Activated CD4-positive, alpha-beta memory T cell treated with anti-CD3 and anti-CD28 coated beads for 36 hours (primary cell): ENCODE measurements at regions not wholly inside any gene's neighbourhood (a gene's known extent, or its start where the extent isn't known, plus 50 kb on each side); places are given as distances from the start of the nearest gene placed in this dataset.

Experiments
- CTCF ChIA-PET: fragments of 350-600 bp; sonication (Branson Sonifier 250); formaldehyde crosslinking; loops from one replicate; lab custom pipeline; 2021; ENCODE audit warnings: antibody characterized with exemption, inconsistent platforms; lab: Charles Lee
- POLR2A ChIA-PET: fragments of 350-600 bp; sonication (Branson Sonifier 250); formaldehyde crosslinking; loops from one replicate; lab custom pipeline; 2021; ENCODE audit warnings: antibody characterized with exemption; lab: Charles Lee
- DNase-seq: peaks from one replicate; pipeline ENCODE4 v3.0.0-alpha.2; 2020
- H3K27ac Mint-ChIP-seq: one replicate; pipeline ENCODE4 v1.8.0; 2021; ENCODE audit warnings: mixed read lengths
- H3K27me3 Mint-ChIP-seq: one replicate; pipeline ENCODE4 v1.8.0; 2021; ENCODE audit warnings: mixed read lengths
- H3K36me3 Mint-ChIP-seq: one replicate; pipeline ENCODE4 v1.8.0; 2021; ENCODE audit warnings: mixed read lengths
- H3K4me1 Mint-ChIP-seq: one replicate; pipeline ENCODE4 v1.8.0; 2021; ENCODE audit warnings: low read depth, mixed read lengths
- H3K4me3 Mint-ChIP-seq: one replicate; pipeline ENCODE4 v1.8.0; 2021; ENCODE audit warnings: mild to moderate bottlenecking, mixed read lengths
- H3K9me3 Mint-ChIP-seq: one replicate; pipeline ENCODE4 v1.8.0; 2021; ENCODE audit warnings: mixed read lengths
- intact Hi-C: fragments of 100-400 bp; cut with micrococcal nuclease; formaldehyde crosslinking; loops from one replicate; pipeline ENCODE4 v1.15.1; 2023

- H3K36me3 Mint-ChIP-seq, result no peaks in the 10 kb centered on the region
- ChIA-PET CTCF (no interaction called here), POLR2A (no interaction called here)
- intact Hi-C loops, result no loop called here
- no peak overlapping the region for H3K27ac Mint-ChIP-seq
- no peaks in the 10 kb centered on the region for H3K4me1 Mint-ChIP-seq
- no peaks in the 10 kb centered on the region for H3K27me3 Mint-ChIP-seq
- no peak for DNase-seq
- H3K9me3 Mint-ChIP-seq, result peaks cover 11% of the 10 kb centered on the region
- H3K4me3 Mint-ChIP-seq, result no peak overlapping the region
Measured at GRCh38 chr20:11430652-11431051, 487.0 kb upstream of the BTBD3 start.

GRCh38 chr20:11431621-11432020 lies 486.1 kb upstream of the BTBD3 start:
- H3K36me3 Mint-ChIP-seq, result no peaks in the 10 kb centered on the region
- intact Hi-C loops, result no loop called here
- ChIA-PET POLR2A (no interaction called here), CTCF (no interaction called here)
- no peak overlapping the region for H3K27ac Mint-ChIP-seq
- H3K9me3 Mint-ChIP-seq, result peaks cover 16% of the 10 kb centered on the region
- H3K27me3 Mint-ChIP-seq, result no peaks in the 10 kb centered on the region
- no peak for DNase-seq
- no peak overlapping the region for H3K4me3 Mint-ChIP-seq
- H3K4me1 Mint-ChIP-seq, result no peaks in the 10 kb centered on the region

GRCh38 chr20:11432407-11432806 lies 485.3 kb upstream of the BTBD3 start:
- Mint-ChIP-seq H3K36me3 (no peaks in the 10 kb centered on the region), H3K9me3 (peaks cover 23% of the 10 kb centered on the region), H3K27ac (no peak overlapping the region), H3K27me3 (no peaks in the 10 kb centered on the region), H3K4me1 (no peaks in the 10 kb centered on the region), H3K4me3 (no peak overlapping the region)
- intact Hi-C loops, result no loop called here
- ChIA-PET CTCF (no interaction called here), POLR2A (no interaction called here)
- DNase-seq, result no peak

GRCh38 chr20:11436113-11436905 lies 481.4 kb upstream of the BTBD3 start:
- intact Hi-C loops, result no loop called here
- POLR2A ChIA-PET, result no interaction called here
- CTCF ChIA-PET, result no interaction called here
- Mint-ChIP-seq H3K4me1 (no peaks in the 10 kb centered on the region), H3K27me3 (no peaks in the 10 kb centered on the region), H3K4me3 (no peak overlapping the region), H3K9me3 (peaks cover 30% of the 10 kb centered on the region), H3K36me3 (no peaks in the 10 kb centered on the region), H3K27ac (no peak overlapping the region)
- no peak for DNase-seq

DNA sequence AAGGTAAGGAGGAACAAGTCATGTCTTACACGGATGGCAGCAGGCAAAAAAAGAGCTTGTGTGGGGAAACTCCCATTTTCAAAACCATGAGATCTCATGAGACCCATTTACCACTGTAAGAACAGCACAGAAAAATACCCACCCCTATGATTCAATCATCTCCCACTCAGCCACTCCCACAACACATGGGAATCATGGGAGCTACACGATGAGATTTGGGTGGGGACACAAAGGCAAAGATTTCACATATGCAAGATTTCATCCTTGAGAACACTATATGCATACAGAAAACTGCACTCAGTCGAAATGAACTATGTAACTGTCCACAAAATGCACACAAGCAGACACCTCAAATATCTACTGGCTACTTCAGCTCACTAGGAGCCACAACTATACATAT lies 480.6 kb upstream of the BTBD3 start:
- Mint-ChIP-seq H3K9me3 (peaks cover 30% of the 10 kb centered on the region), H3K36me3 (no peaks in the 10 kb centered on the region), H3K27ac (no peak overlapping the region), H3K4me3 (no peak overlapping the region), H3K4me1 (no peaks in the 10 kb centered on the region), H3K27me3 (no peaks in the 10 kb centered on the region)
- intact Hi-C loops, result no loop called here
- CTCF ChIA-PET, result no interaction called here
- DNase-seq, result no peak
- POLR2A ChIA-PET, result no interaction called here

- intact Hi-C loops, result no loop called here
- CTCF ChIA-PET, result no interaction called here
- Mint-ChIP-seq H3K27me3 (no peaks in the 10 kb centered on the region), H3K4me1 (no peaks in the 10 kb centered on the region), H3K4me3 (no peak overlapping the region), H3K36me3 (no peaks in the 10 kb centered on the region), H3K27ac (no peak overlapping the region), H3K9me3 (peaks cover 30% of the 10 kb centered on the region)
- DNase-seq, result no peak
- POLR2A ChIA-PET, result no interaction called here
Measured at GRCh38 chr20:11437611-11438380, 479.9 kb upstream of the BTBD3 start.

- intact Hi-C loops, result no loop called here
- Mint-ChIP-seq H3K4me3 (no peak overlapping the region), H3K36me3 (no peaks in the 10 kb centered on the region), H3K27ac (no peak overlapping the region), H3K27me3 (no peaks in the 10 kb centered on the region), H3K4me1 (no peaks in the 10 kb centered on the region), H3K9me3 (peaks cover 30% of the 10 kb centered on the region)
- ChIA-PET POLR2A (no interaction called here), CTCF (no interaction called here)
- no peak for DNase-seq
Measured at GRCh38 chr20:11438412-11438811, 479.3 kb upstream of the BTBD3 start.

- intact Hi-C loops, result no loop called here
- Mint-ChIP-seq H3K27me3 (no peaks in the 10 kb centered on the region), H3K4me1 (no peaks in the 10 kb centered on the region), H3K27ac (no peak overlapping the region), H3K4me3 (no peak overlapping the region), H3K9me3 (peaks cover 4% of the 10 kb centered on the region), H3K36me3 (no peaks in the 10 kb centered on the region)
- DNase-seq, result no peak
- ChIA-PET CTCF (no interaction called here), POLR2A (no interaction called here)
Measured at GRCh38 chr20:11443382-11444119, 474.1 kb upstream of the BTBD3 start.

- H3K36me3 Mint-ChIP-seq, result no peaks in the 10 kb centered on the region
- H3K4me3 Mint-ChIP-seq, result no peak overlapping the region
- ChIA-PET CTCF (no interaction called here), POLR2A (no interaction called here)
- no peaks in the 10 kb centered on the region for H3K4me1 Mint-ChIP-seq
- no peak for DNase-seq
- H3K9me3 Mint-ChIP-seq, result peaks cover 4% of the 10 kb centered on the region
- intact Hi-C loops, result no loop called here
- no peak overlapping the region for H3K27ac Mint-ChIP-seq
- no peaks in the 10 kb centered on the region for H3K27me3 Mint-ChIP-seq
Measured at GRCh38 chr20:11445161-11445560, 472.5 kb upstream of the BTBD3 start.

DNA sequence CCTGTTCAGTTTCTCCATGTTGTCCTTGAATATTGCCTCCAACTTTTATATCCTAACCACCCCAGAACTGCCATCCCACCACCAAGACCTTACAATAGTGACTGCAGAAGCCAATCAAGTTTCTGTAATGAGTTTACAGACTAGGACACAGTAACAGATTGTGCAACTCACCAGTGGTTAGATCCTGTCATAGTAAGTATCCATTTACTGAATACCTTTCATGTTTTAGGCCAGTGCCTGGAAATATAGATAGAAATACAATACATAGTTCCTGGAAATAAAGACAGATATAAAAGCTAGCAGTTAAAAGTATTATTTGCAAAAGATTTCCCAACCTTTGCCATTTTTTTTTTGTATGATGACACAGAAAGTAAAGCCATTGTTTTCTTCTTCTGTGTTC lies 471.8 kb upstream of the BTBD3 start:
- Mint-ChIP-seq H3K9me3 (peaks cover 4% of the 10 kb centered on the region), H3K4me3 (no peak overlapping the region), H3K36me3 (no peaks in the 10 kb centered on the region), H3K4me1 (no peaks in the 10 kb centered on the region), H3K27ac (no peak overlapping the region), H3K27me3 (no peaks in the 10 kb centered on the region)
- ChIA-PET POLR2A (no interaction called here), CTCF (no interaction called here)
- no peak for DNase-seq
- intact Hi-C loops, result no loop called here

DNA sequence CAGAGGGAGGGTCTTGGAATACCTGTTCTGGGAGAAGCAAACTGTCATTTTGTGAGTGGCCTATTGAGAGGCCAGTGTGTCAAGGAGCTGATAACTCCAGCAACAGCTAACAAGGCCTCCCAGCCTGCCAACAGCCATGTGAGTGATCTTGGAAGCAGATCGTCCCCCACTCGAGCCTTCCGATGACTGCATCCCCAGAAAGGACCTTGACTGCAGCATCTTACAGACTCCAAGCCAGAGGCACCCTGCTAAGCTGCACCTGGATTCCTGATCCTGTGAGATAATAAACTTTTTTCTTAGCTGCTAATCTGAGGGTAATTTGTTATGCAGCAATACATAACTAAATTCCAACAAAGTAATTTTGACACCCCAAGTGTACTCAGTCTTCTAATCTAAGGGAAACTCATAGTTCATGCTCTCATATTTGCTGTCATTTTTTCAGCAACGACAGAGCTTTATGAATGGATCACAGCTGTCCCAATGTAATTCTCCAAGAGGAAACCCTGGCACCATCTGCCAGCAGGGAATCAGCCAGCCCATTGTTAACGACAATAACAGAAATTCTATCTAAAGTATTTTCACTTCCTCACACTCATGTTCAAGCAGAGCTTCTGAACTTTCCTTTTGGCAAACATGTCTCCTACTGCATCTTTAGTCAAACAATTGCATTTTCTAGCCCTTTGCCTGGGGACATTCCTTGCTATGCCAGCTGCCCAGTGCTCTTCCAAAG lies 470.2 kb upstream of the BTBD3 start:
- H3K27ac Mint-ChIP-seq, result no peak overlapping the region
- H3K9me3 Mint-ChIP-seq, result peaks cover 4% of the 10 kb centered on the region
- H3K36me3 Mint-ChIP-seq, result no peaks in the 10 kb centered on the region
- H3K27me3 Mint-ChIP-seq, result no peaks in the 10 kb centered on the region
- no peak for DNase-seq
- POLR2A ChIA-PET, result no interaction called here
- intact Hi-C loops, result no loop called here
- no peak overlapping the region for H3K4me3 Mint-ChIP-seq
- CTCF ChIA-PET, result no interaction called here
- H3K4me1 Mint-ChIP-seq, result no peaks in the 10 kb centered on the region

- POLR2A ChIA-PET, result no interaction called here
- no peak overlapping the region for H3K27ac Mint-ChIP-seq
- H3K4me3 Mint-ChIP-seq, result no peak overlapping the region
Measured at GRCh38 chr20:11448554-11448953, 469.1 kb upstream of the BTBD3 start.

More at GRCh38 chr20:11448554-11448953, 469.1 kb upstream of the BTBD3 start:
- Mint-ChIP-seq H3K36me3 (no peaks in the 10 kb centered on the region), H3K9me3 (peaks cover 4% of the 10 kb centered on the region), H3K4me1 (no peaks in the 10 kb centered on the region), H3K27me3 (no peaks in the 10 kb centered on the region)
- intact Hi-C loops, result no loop called here
- DNase-seq, result no peak
- CTCF ChIA-PET, result no interaction called here
